SK-N-MC (cell line): ENCODE measurements at regions not wholly inside any gene's neighbourhood (a gene's known extent, or its start where the extent isn't known, plus 50 kb on each side); places are given as distances from the start of the nearest gene placed in this dataset.

Source experiments
- EZH2 ChIP-seq: fragments of 200-600 bp; sonication (generic); IDR thresholded peaks from one replicate; pipeline ENCODE4 v1.6.1; 2017; ENCODE audit warnings: antibody characterized with exemption
- FOXP2 ChIP-seq: optimal IDR thresholded peaks from 2 replicates; pipeline ENCODE3; 2011; ENCODE audit warnings: mild to moderate bottlenecking, moderate library complexity; ENCODE audit not compliant: insufficient read depth; ENCODE audit errors: extremely low read length, control extremely low read depth
- POLR2AphosphoS5 ChIP-seq: IDR thresholded peaks from 2 replicates; pipeline ENCODE4 v1.6.1; 2012; ENCODE audit warnings: mild to moderate bottlenecking, low read depth, low read length, borderline replicate concordance

GRCh38 chr22:22835242-22835641, 52.4 kb upstream of the IGLL5 start:
- TF ChIP-seq POLR2AphosphoS5 (no peak), EZH2 (no peak), FOXP2 (no peak)
